ENCODE measurements at regions not wholly inside any gene's neighbourhood (a gene's known extent, or its start where the extent isn't known, plus 50 kb on each side); places are given as distances from the start of the nearest gene placed in this dataset.

- no peak overlapping the region for H3K9ac ChIP-seq (ENCODE audit: insufficient read depth, low read depth, low read length)
- H3K27me3 ChIP-seq (ENCODE audit: control insufficient read depth in 1 of 2, insufficient read depth in 2 of 2, low read length in 2 of 2) = no peaks in the 10 kb centered on the region
- H2AFZ ChIP-seq (ENCODE audit: low read length) = no peak overlapping the region
- peaks cover 24% of the 10 kb centered on the region for H3K9me3 ChIP-seq (ENCODE audit: low read length)
- in situ Hi-C loops (cut with HindIII; ENCODE audit: extremely low pct_ligation_motif_present, low pct_unique_long_range_greater_than_20kb) = no loop called here
- 2% methylated on average over 1 of the region's 1 CpG for WGBS (ENCODE audit: low lambda C conversion rate)
- H3K36me3 ChIP-seq (replicated peaks in 1 of 2; ENCODE audit: control insufficient read depth in 1 of 2, insufficient read depth in 2 of 2, low read length in 2 of 2) = no peaks in the 10 kb centered on the region
- ChIA-PET POLR2A (no interaction called here), CTCF (ENCODE audit: low intra/inter-chr PET ratio, low total read pairs) (no interaction called here)
- BruUV-seq (replicated peaks) = no TSS peak
- peak; percentile 19; the same call in 1 of the 2 replicates for TF ChIP-seq AHDC1 (CRISPR knock-in tag; IDR thresholded peaks at IDR 0.05; ENCODE audit: borderline replicate concordance)
- TF ChIP-seq DMAP1 (CRISPR knock-in tag; IDR thresholded peaks at IDR 0.05) = no peak
- no peak for TF ChIP-seq KDM2A (CRISPR knock-in tag; IDR thresholded peaks at IDR 0.05; ENCODE audit: borderline replicate concordance, low read depth)
- no peak for TF ChIP-seq FOXP1 (IDR thresholded peaks at IDR 0.05)
- peak; percentile 57 for TF ChIP-seq FOXP1 (CRISPR knock-in tag; IDR thresholded peaks at IDR 0.05)
- TF ChIP-seq ZNF737 (CRISPR knock-in tag; IDR thresholded peaks at IDR 0.05; ENCODE audit: borderline replicate concordance) = no peak
- no peak for TF ChIP-seq ZSCAN9 (CRISPR knock-in tag; IDR thresholded peaks at IDR 0.05; ENCODE audit: borderline replicate concordance)
- no peak for TF ChIP-seq KLF9 (CRISPR knock-in tag; IDR thresholded peaks at IDR 0.05; ENCODE audit: low read depth)
- no peak for TF ChIP-seq ZNF839 (CRISPR knock-in tag; IDR thresholded peaks at IDR 0.05; ENCODE audit: borderline replicate concordance)
- no peak for ATAC-seq
- no peaks in the 10 kb centered on the region for H4K20me1 ChIP-seq (ENCODE audit: insufficient read depth, low read length)
- H3K4me1 ChIP-seq (ENCODE audit: insufficient read depth, low read length) = no peaks in the 10 kb centered on the region
- H3K4me2 ChIP-seq (ENCODE audit: low read depth, low read length) = no peak overlapping the region
- intact Hi-C loops (cut with micrococcal nuclease; ENCODE audit: unreplicated experiment) = no loop called here
- no peak overlapping the region for H3K4me3 ChIP-seq (replicated peaks in 1 of 3; ENCODE audit: insufficient read depth in 1 of 3, low read depth in 2 of 3, low read length in 3 of 3)
- no peak for FAIRE-seq
- H3K27ac ChIP-seq (ENCODE audit: extremely low read length, insufficient read depth, low read length) = no peak overlapping the region
- H3K79me2 ChIP-seq (ENCODE audit: insufficient read depth, low read length) = no peaks in the 10 kb centered on the region
- no peak for DNase-seq (ENCODE audit: low spot score)
Measured at GRCh38 chr17:54744750-54745149, 155.9 kb upstream of the TOM1L1 start.
